ENCODE measurements at regions not wholly inside any gene's neighbourhood (a gene's known extent, or its start where the extent isn't known, plus 50 kb on each side); places are given as distances from the start of the nearest gene placed in this dataset.

- Histone ChIP-seq H2AFZ (ENCODE audit: control insufficient read depth, low read length) (no peak overlapping the region), H3K4me3 (ENCODE audit: control insufficient read depth in 2 of 3, extremely low read depth in 1 of 3, insufficient read depth in 2 of 3, low read depth in 1 of 3, low read length in 3 of 3) (no peak overlapping the region), H3K9me3 (ENCODE audit: control insufficient read depth, low read depth, low read length) (no peaks in the 10 kb centered on the region), H3K4me2 (ENCODE audit: control insufficient read depth, extremely low read depth, insufficient read depth, low read depth, low read length) (no peak overlapping the region), H3K36me3 (ENCODE audit: control insufficient read depth in 2 of 2, extremely low read depth in 1 of 2, insufficient read depth in 2 of 2, low read length in 2 of 2) (no peaks in the 10 kb centered on the region), H4K20me1 (ENCODE audit: control insufficient read depth, extremely low read depth, insufficient read depth, low read length) (no peaks in the 10 kb centered on the region), H3K79me2 (ENCODE audit: control insufficient read depth, insufficient read depth, low read length) (no peaks in the 10 kb centered on the region), H3K4me1 (ENCODE audit: control insufficient read depth, extremely low read depth, insufficient read depth, low read length) (no peaks in the 10 kb centered on the region), H3K9me1 (ENCODE audit: control insufficient read depth, extremely low read depth, insufficient read depth, low read length) (no peaks in the 10 kb centered on the region), H3K27ac (ENCODE audit: control insufficient read depth, insufficient read depth, low read length) (no peak overlapping the region), H3K9ac (ENCODE audit: control insufficient read depth, extremely low read depth, insufficient read depth, low read length) (no peak overlapping the region), H3K27me3 (ENCODE audit: control insufficient read depth, extremely low read depth, insufficient read depth, low read length) (peaks cover 4% of the 10 kb centered on the region)
- TF ChIP-seq EZH2 (IDR thresholded peaks at IDR 0.05; ENCODE audit: low read length), result no peak
- TF ChIP-seq CTCF (optimal IDR thresholded peaks at IDR 0.05 in 1 of 3, IDR thresholded peaks at IDR 0.05 in 1 of 3, conservative IDR thresholded peaks at IDR 0.05 in 1 of 3; ENCODE audit: extremely low read depth in 1 of 3, insufficient read depth in 2 of 3, low read length in 3 of 3), result no peak
- DNase-seq (ENCODE audit: low read depth, low spot score) (no peak), FAIRE-seq (no peak)
- dilution Hi-C loops (cut with MboI; ENCODE audit: extremely low pct_ligation_motif_present, low sequenced_read_pairs), result no loop called here
These were observed 160.2 kb upstream of the SMAD3 start for GRCh38 chr15:66905185-66905584.

DNA sequence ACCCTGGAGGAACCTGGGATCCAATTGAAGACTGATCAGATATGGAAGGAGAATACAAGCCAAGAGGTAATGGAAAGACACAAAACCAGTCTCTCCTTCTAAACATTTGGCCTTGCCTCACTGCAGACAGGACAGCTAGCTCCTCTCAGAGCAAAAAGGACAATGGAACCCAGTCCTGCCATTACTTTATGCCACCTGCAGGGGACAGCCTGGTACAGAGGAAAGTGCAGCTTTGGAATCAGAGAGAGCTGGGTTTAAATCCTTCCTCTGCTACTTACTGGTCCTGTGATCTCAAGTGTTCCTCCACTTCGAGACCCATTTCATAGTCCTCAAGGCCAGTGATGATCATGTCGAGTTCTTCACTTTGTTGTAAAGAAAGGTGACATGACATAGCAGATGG, 159.4 kb upstream of the SMAD3 start:
- no peak overlapping the region for H3K4me2 ChIP-seq (ENCODE audit: control insufficient read depth, extremely low read depth, insufficient read depth, low read depth, low read length)
- H3K9me1 ChIP-seq (ENCODE audit: control insufficient read depth, extremely low read depth, insufficient read depth, low read length), result no peaks in the 10 kb centered on the region
- no peak overlapping the region for H2AFZ ChIP-seq (ENCODE audit: control insufficient read depth, low read length)
- dilution Hi-C loops (cut with MboI; ENCODE audit: extremely low pct_ligation_motif_present, low sequenced_read_pairs), result no loop called here
- H3K4me1 ChIP-seq (ENCODE audit: control insufficient read depth, extremely low read depth, insufficient read depth, low read length), result no peaks in the 10 kb centered on the region
- no peak for DNase-seq (ENCODE audit: low read depth, low spot score)
- TF ChIP-seq EZH2 (IDR thresholded peaks at IDR 0.05; ENCODE audit: low read length) (no peak), CTCF (optimal IDR thresholded peaks at IDR 0.05 in 1 of 3, IDR thresholded peaks at IDR 0.05 in 1 of 3, conservative IDR thresholded peaks at IDR 0.05 in 1 of 3; ENCODE audit: extremely low read depth in 1 of 3, insufficient read depth in 2 of 3, low read length in 3 of 3) (peak; percentile 29 to 40 (median 36))
- H3K4me3 ChIP-seq (ENCODE audit: control insufficient read depth in 2 of 3, extremely low read depth in 1 of 3, insufficient read depth in 2 of 3, low read depth in 1 of 3, low read length in 3 of 3), result no peak overlapping the region
- no peak overlapping the region for H3K9ac ChIP-seq (ENCODE audit: control insufficient read depth, extremely low read depth, insufficient read depth, low read length)
- H3K27me3 ChIP-seq (ENCODE audit: control insufficient read depth, extremely low read depth, insufficient read depth, low read length), result peaks cover 4% of the 10 kb centered on the region
- no peak for FAIRE-seq
- H4K20me1 ChIP-seq (ENCODE audit: control insufficient read depth, extremely low read depth, insufficient read depth, low read length), result no peaks in the 10 kb centered on the region
- H3K36me3 ChIP-seq (ENCODE audit: control insufficient read depth in 2 of 2, extremely low read depth in 1 of 2, insufficient read depth in 2 of 2, low read length in 2 of 2), result no peaks in the 10 kb centered on the region
- no peaks in the 10 kb centered on the region for H3K9me3 ChIP-seq (ENCODE audit: control insufficient read depth, low read depth, low read length)
- H3K27ac ChIP-seq (ENCODE audit: control insufficient read depth, insufficient read depth, low read length), result no peak overlapping the region
- H3K79me2 ChIP-seq (ENCODE audit: control insufficient read depth, insufficient read depth, low read length), result no peaks in the 10 kb centered on the region
